HG03108 (cell line): ENCODE measurements at regions not wholly inside any gene's neighbourhood (a gene's known extent, or its start where the extent isn't known, plus 50 kb on each side); places are given as distances from the start of the nearest gene placed in this dataset.

Experiments used
- ATAC-seq: cut with Tn5 transposase; IDR thresholded peaks from one replicate; pipeline ENCODE4 v1.9.1; 2021; ENCODE audit warnings: moderate library complexity; ENCODE audit not compliant: unreplicated experiment

GRCh38 chr15:94535298-94536048 is 304.1 kb downstream of the MCTP2 start:
- no peak for ATAC-seq

- no peak for ATAC-seq
Observed at GRCh38 chr15:94536549-94536948, 305.2 kb downstream of the MCTP2 start.

GRCh38 chr15:94538280-94538679 is 306.9 kb downstream of the MCTP2 start:
- no peak for ATAC-seq

GRCh38 chr15:94542391-94542790 is 311.0 kb downstream of the MCTP2 start:
- ATAC-seq = no peak

GRCh38 chr15:94546808-94547207 is 315.4 kb downstream of the MCTP2 start:
- no peak for ATAC-seq

- ATAC-seq = no peak
Observed at GRCh38 chr15:94547711-94548110, 316.4 kb downstream of the MCTP2 start.

- no peak for ATAC-seq
Observed at GRCh38 chr15:94555841-94556519, 324.6 kb downstream of the MCTP2 start.

GRCh38 chr15:94561036-94561689 is 329.8 kb downstream of the MCTP2 start:
- no peak for ATAC-seq

- ATAC-seq = no peak
Observed at GRCh38 chr15:94563456-94563855, 332.1 kb downstream of the MCTP2 start.

- ATAC-seq = no peak
Observed at GRCh38 chr15:94576889-94577533, 345.6 kb downstream of the MCTP2 start.

- ATAC-seq = no peak
Observed at GRCh38 chr15:94579286-94579685, 347.9 kb downstream of the MCTP2 start.

GRCh38 chr15:94580211-94580885 is 349.0 kb downstream of the MCTP2 start:
- ATAC-seq = no peak

- no peak for ATAC-seq
Observed at GRCh38 chr15:94582368-94582767, 351.0 kb downstream of the MCTP2 start.

- peak; percentile 64 for ATAC-seq
Observed at GRCh38 chr15:94584833-94585244, 353.5 kb downstream of the MCTP2 start.

- ATAC-seq = peak; percentile 44
Observed at GRCh38 chr15:94586099-94586498, 354.7 kb downstream of the MCTP2 start.

- no peak for ATAC-seq
Observed at GRCh38 chr15:94587113-94587512, 355.8 kb downstream of the MCTP2 start.

GRCh38 chr15:94588993-94589392 is 357.6 kb downstream of the MCTP2 start:
- ATAC-seq = no peak

- ATAC-seq = no peak
Observed at GRCh38 chr15:94592495-94592894, 361.1 kb downstream of the MCTP2 start.

GRCh38 chr15:94596707-94597106 is 365.3 kb downstream of the MCTP2 start:
- ATAC-seq = no peak

- no peak for ATAC-seq
Observed at GRCh38 chr15:94600505-94600904, 369.1 kb downstream of the MCTP2 start.
